WTC11 (cell line): ENCODE measurements at regions not wholly inside any gene's neighbourhood (a gene's known extent, or its start where the extent isn't known, plus 50 kb on each side); places are given as distances from the start of the nearest gene placed in this dataset.

ENCODE experiments used
- ATAC-seq: fragments of 200-7000 bp; cut with Tn5 transposase; 2 replicates; pipeline ENCODE4 v1.10.0; 2021; ENCODE audit warnings: mild to moderate bottlenecking, moderate library complexity
- CTCF ChIA-PET: fragments of 300-600 bp; sonication (Branson Sonifier 250); formaldehyde crosslinking; loops from one replicate; lab custom pipeline; 2021; ENCODE audit warnings: antibody characterized with exemption; lab: Charles Lee
- POLR2A ChIA-PET: fragments of 350-600 bp; sonication (Branson Sonifier 250); formaldehyde crosslinking; loops from one replicate; lab custom pipeline; 2021; ENCODE audit warnings: antibody characterized with exemption; lab: Charles Lee
- DNase-seq: peaks from one replicate; pipeline ENCODE4 v3.0.0; 2021; ENCODE audit warnings: low spot score
- H3K27ac Mint-ChIP-seq: 2 replicates; pipeline ENCODE4 v1.8.0; 2021; ENCODE audit warnings: mixed read lengths
- H3K27me3 Mint-ChIP-seq: 2 replicates; pipeline ENCODE4 v1.8.0; 2021; ENCODE audit warnings: low read depth, mild to moderate bottlenecking, moderate library complexity, mixed read lengths
- H3K36me3 Mint-ChIP-seq: 2 replicates; pipeline ENCODE4 v1.8.0; 2021; ENCODE audit warnings: mixed read lengths
- H3K4me1 Mint-ChIP-seq: 2 replicates; pipeline ENCODE4 v1.8.0; 2022; ENCODE audit warnings: mixed read lengths
- H3K4me3 Mint-ChIP-seq: 2 replicates; pipeline ENCODE4 v1.8.0; 2021; ENCODE audit warnings: mild to moderate bottlenecking, moderate library complexity, mixed read lengths
- H3K9me3 Mint-ChIP-seq: 2 replicates; pipeline ENCODE4 v1.8.0; 2021; ENCODE audit warnings: mixed read lengths
- AR ChIP-seq: fragments of 250-450 bp; sonication (Bioruptor Pico); IDR thresholded peaks from 2 replicates; pipeline ENCODE4 v1.9.0; 2021; ENCODE audit warnings: mild to moderate bottlenecking
- EMX1 ChIP-seq: fragments of 250-450 bp; sonication (Bioruptor Pico); IDR thresholded peaks from 2 replicates; pipeline ENCODE4 v1.8.0; 2021; ENCODE audit warnings: mild to moderate bottlenecking
- ERG ChIP-seq: fragments of 250-450 bp; sonication (Bioruptor Pico); IDR thresholded peaks from 2 replicates; pipeline ENCODE4 v1.8.0; 2021; ENCODE audit warnings: mild to moderate bottlenecking
- ESRRA ChIP-seq: sonication (generic); formaldehyde crosslinking; IDR thresholded peaks from 2 replicates; pipeline ENCODE4 v1.8.1; 2022; ENCODE audit warnings: mild to moderate bottlenecking, missing genetic modification reagents, borderline replicate concordance
- FOXP1 ChIP-seq: sonication (generic); formaldehyde crosslinking; IDR thresholded peaks from 2 replicates; pipeline ENCODE4 v1.8.0; 2022; ENCODE audit warnings: missing genetic modification reagents, mild to moderate bottlenecking, moderate library complexity, borderline replicate concordance
- FOXP4 ChIP-seq: sonication (generic); formaldehyde crosslinking; IDR thresholded peaks from 2 replicates; pipeline ENCODE4 v1.8.0; 2022; ENCODE audit warnings: mild to moderate bottlenecking, missing genetic modification reagents
- GRHL2 ChIP-seq: fragments of 250-450 bp; sonication (Bioruptor Pico); IDR thresholded peaks from 2 replicates; pipeline ENCODE4 v1.8.0; 2022; ENCODE audit warnings: mild to moderate bottlenecking, moderate library complexity; ENCODE audit not compliant: insufficient replicate concordance, severe bottlenecking
- MXD4 ChIP-seq: fragments of 250-450 bp; sonication (Bioruptor Pico); IDR thresholded peaks from 2 replicates; pipeline ENCODE4 v1.8.0; 2021; ENCODE audit warnings: mild to moderate bottlenecking, moderate library complexity, borderline replicate concordance
- NFATC4 ChIP-seq: fragments of 250-450 bp; sonication (Bioruptor Pico); IDR thresholded peaks from 2 replicates; pipeline ENCODE4 v1.9.0; 2021; ENCODE audit warnings: mild to moderate bottlenecking
- NR3C1 ChIP-seq: sonication (generic); formaldehyde crosslinking; conservative IDR thresholded peaks from 2 replicates; pipeline ENCODE4 v1.8.1; 2023; ENCODE audit warnings: low read depth, mild to moderate bottlenecking, missing genetic modification reagents
- PRRX2 ChIP-seq: fragments of 250-450 bp; sonication (Bioruptor Pico); IDR thresholded peaks from 2 replicates; pipeline ENCODE4 v1.8.0; 2021; ENCODE audit warnings: mild to moderate bottlenecking
- RORB ChIP-seq: fragments of 250-450 bp; sonication (Bioruptor Pico); IDR thresholded peaks from 2 replicates; pipeline ENCODE4 v1.9.0; 2021; ENCODE audit warnings: mild to moderate bottlenecking
- SMAD4 ChIP-seq: sonication (generic); formaldehyde crosslinking; IDR thresholded peaks from 2 replicates; pipeline ENCODE4 v1.8.0; 2022; ENCODE audit warnings: mild to moderate bottlenecking, missing genetic modification reagents
- SOX15 ChIP-seq: fragments of 250-450 bp; sonication (Bioruptor Pico); IDR thresholded peaks from 2 replicates; pipeline ENCODE4 v1.9.0; 2021; ENCODE audit warnings: mild to moderate bottlenecking
- TCF7 ChIP-seq: sonication (generic); formaldehyde crosslinking; IDR thresholded peaks from 2 replicates; pipeline ENCODE4 v1.8.0; 2022; ENCODE audit warnings: mild to moderate bottlenecking, low read depth, missing genetic modification reagents, moderate library complexity
- TEAD1 ChIP-seq: sonication (generic); formaldehyde crosslinking; IDR thresholded peaks from 2 replicates; pipeline ENCODE4 v1.8.0; 2022; ENCODE audit warnings: mild to moderate bottlenecking, missing genetic modification reagents
- TEAD4 ChIP-seq: sonication (generic); formaldehyde crosslinking; IDR thresholded peaks from 2 replicates; pipeline ENCODE4 v1.8.0; 2022; ENCODE audit warnings: mild to moderate bottlenecking, missing genetic modification reagents
- ZNF425 ChIP-seq: fragments of 250-450 bp; sonication (Bioruptor Pico); conservative IDR thresholded peaks from 2 replicates; pipeline ENCODE4 v1.9.0; 2021; ENCODE audit warnings: mild to moderate bottlenecking
- ZNF512 ChIP-seq: sonication (generic); formaldehyde crosslinking; IDR thresholded peaks from 2 replicates; pipeline ENCODE4 v1.8.1; 2022; ENCODE audit warnings: missing genetic modification reagents, borderline replicate concordance
- ZNF671 ChIP-seq: fragments of 250-450 bp; sonication (Bioruptor Pico); IDR thresholded peaks from 2 replicates; pipeline ENCODE4 v1.8.0; 2021; ENCODE audit warnings: mild to moderate bottlenecking

GRCh38 chrX:9133426-9133825 lies 99.5 kb upstream of the FAM9B start:
- Mint-ChIP-seq H3K4me1 (peaks cover 11% of the 10 kb centered on the region), H3K4me3 (no peak overlapping the region), H3K27me3 (no peaks in the 10 kb centered on the region), H3K36me3 (peaks cover 10% of the 10 kb centered on the region), H3K9me3 (peaks cover 13% of the 10 kb centered on the region), H3K27ac (no peak overlapping the region)
- ChIA-PET CTCF (no interaction called here), POLR2A (no interaction called here)
- TF ChIP-seq FOXP1 (CRISPR knock-in tag) (no peak), ERG (CRISPR knock-in tag) (no peak), RORB (CRISPR knock-in tag) (no peak), NR3C1 (no peak), SOX15 (CRISPR knock-in tag) (no peak)
- DNase-seq (no peak), ATAC-seq (no peak)

DNA sequence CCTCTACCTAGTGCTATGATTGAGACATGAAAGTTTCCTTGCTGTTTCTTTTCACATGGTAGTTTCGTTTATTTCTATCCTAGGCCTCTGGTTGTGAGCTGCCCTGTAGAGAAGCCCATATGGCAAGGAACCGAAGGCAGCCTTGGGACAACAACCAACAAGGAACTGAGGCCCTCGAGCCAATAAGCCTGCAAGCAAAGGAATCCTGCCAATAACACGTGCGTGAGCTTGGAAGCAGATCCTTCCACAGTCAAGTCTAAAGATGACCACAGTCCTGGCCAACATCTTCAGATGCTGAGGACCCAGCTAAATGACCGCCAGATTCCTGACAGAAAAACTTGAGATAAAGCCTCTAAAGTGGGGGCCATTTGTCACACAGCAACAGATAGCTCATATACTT lies 100.4 kb upstream of the FAM9B start:
- ChIA-PET CTCF (no interaction called here), POLR2A (no interaction called here)
- peaks cover 10% of the 10 kb centered on the region for H3K36me3 Mint-ChIP-seq

GRCh38 chrX:9135901-9136510 lies 102.1 kb upstream of the FAM9B start:
- H3K9me3 Mint-ChIP-seq = peaks cover 17% of the 10 kb centered on the region
- ATAC-seq (no peak), DNase-seq (no peak)
- TF ChIP-seq GRHL2 (no peak), ESRRA (no peak), TEAD1 (CRISPR knock-in tag) (no peak), NFATC4 (CRISPR knock-in tag) (no peak), TEAD4 (no peak), ZNF671 (CRISPR knock-in tag) (no peak), AR (no peak), FOXP4 (no peak)
- CTCF ChIA-PET = no interaction called here
- H3K4me3 Mint-ChIP-seq = no peak overlapping the region
- peaks cover 11% of the 10 kb centered on the region for H3K4me1 Mint-ChIP-seq
- POLR2A ChIA-PET = no interaction called here
- no peak overlapping the region for H3K27ac Mint-ChIP-seq
- peaks cover 10% of the 10 kb centered on the region for H3K36me3 Mint-ChIP-seq
- no peaks in the 10 kb centered on the region for H3K27me3 Mint-ChIP-seq

More for the DNA sequence above, 100.4 kb upstream of the FAM9B start:
- H3K27me3 Mint-ChIP-seq = no peaks in the 10 kb centered on the region
- H3K9me3 Mint-ChIP-seq = peaks cover 14% of the 10 kb centered on the region
- peaks cover 11% of the 10 kb centered on the region for H3K4me1 Mint-ChIP-seq
- ATAC-seq (no peak), DNase-seq (no peak)
- H3K27ac Mint-ChIP-seq = no peak overlapping the region
- no peak for TF ChIP-seq NR3C1
- H3K4me3 Mint-ChIP-seq = no peak overlapping the region

DNA sequence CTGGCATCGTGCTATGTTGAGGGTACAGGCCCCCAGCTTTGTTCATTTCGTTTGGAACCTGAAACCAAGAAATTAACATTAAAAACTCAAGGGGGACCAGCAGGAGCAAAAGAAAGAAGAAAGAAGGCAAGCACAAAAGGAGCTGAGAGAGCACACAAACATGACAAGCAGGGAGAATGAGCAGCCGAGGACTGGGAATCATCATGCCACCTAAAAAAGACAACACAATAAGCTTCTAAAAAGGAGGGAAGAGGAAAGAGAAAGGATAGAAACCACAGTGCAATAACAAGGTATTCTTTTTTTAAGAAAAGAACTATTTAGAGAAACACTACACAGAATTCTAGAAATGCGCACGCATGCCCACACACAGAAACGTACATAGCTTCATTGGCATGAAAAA lies 103.2 kb upstream of the FAM9B start:
- ATAC-seq = no peak
- TF ChIP-seq ZNF425 (CRISPR knock-in tag) = no peak
- TF ChIP-seq ZNF512 = no peak
- no peak for TF ChIP-seq MXD4 (CRISPR knock-in tag)
- TF ChIP-seq EMX1 (CRISPR knock-in tag) = no peak
- TF ChIP-seq PRRX2 = no peak
- no peak for TF ChIP-seq TCF7 (CRISPR knock-in tag)
- no peak for TF ChIP-seq RORB (CRISPR knock-in tag)
- TF ChIP-seq SMAD4 (CRISPR knock-in tag) = no peak

More for the DNA sequence above, 103.2 kb upstream of the FAM9B start:
- CTCF ChIA-PET = no interaction called here
- POLR2A ChIA-PET = no interaction called here
- peaks cover 11% of the 10 kb centered on the region for H3K4me1 Mint-ChIP-seq
- DNase-seq = no peak
- peaks cover 13% of the 10 kb centered on the region for H3K9me3 Mint-ChIP-seq
- H3K27ac Mint-ChIP-seq = no peak overlapping the region
- peaks cover 6% of the 10 kb centered on the region for H3K36me3 Mint-ChIP-seq
- H3K27me3 Mint-ChIP-seq = no peaks in the 10 kb centered on the region
- H3K4me3 Mint-ChIP-seq = no peak overlapping the region
